HG03565 (cell line): ENCODE measurements at regions not wholly inside any gene's neighbourhood (a gene's known extent, or its start where the extent isn't known, plus 50 kb on each side); places are given as distances from the start of the nearest gene placed in this dataset.
"Not testable (repeated sequence)": the region's sequence is repeated elsewhere in the genome, so short reads cannot be mapped to it uniquely, and the experiment has no call there.

Experiments
- ATAC-seq: cut with Tn5 transposase; IDR thresholded peaks from one replicate; pipeline ENCODE4 v1.9.1; 2021; ENCODE audit warnings: mild to moderate bottlenecking, moderate library complexity; ENCODE audit not compliant: unreplicated experiment

- no peak for ATAC-seq
Observed at GRCh38 chr10:80697926-80698325, 160.2 kb downstream of the SH2D4B start.

- ATAC-seq = peak; percentile 81
Observed at GRCh38 chr10:80699602-80700039, 161.9 kb downstream of the SH2D4B start.

- ATAC-seq = no peak
Observed at GRCh38 chr10:80700252-80700651, 162.6 kb downstream of the SH2D4B start.

- no peak for ATAC-seq
Observed at GRCh38 chr10:80700760-80701444, 163.2 kb downstream of the SH2D4B start.

- ATAC-seq = no peak
Observed at GRCh38 chr10:80701706-80702105, 164.0 kb downstream of the SH2D4B start.

- no peak for ATAC-seq
Observed at GRCh38 chr10:80702143-80702542, 164.4 kb downstream of the SH2D4B start.

- ATAC-seq = no peak
Observed at GRCh38 chr10:80705899-80706298, 168.2 kb downstream of the SH2D4B start.

GRCh38 chr10:80708185-80708584 lies 170.5 kb downstream of the SH2D4B start:
- ATAC-seq = no peak

- no peak for ATAC-seq
Observed at GRCh38 chr10:80708808-80709207, 171.1 kb downstream of the SH2D4B start.

- no peak for ATAC-seq
Observed at GRCh38 chr10:80709866-80710265, 172.2 kb downstream of the SH2D4B start.

- no peak for ATAC-seq
Observed at GRCh38 chr10:80713398-80713928, 175.8 kb downstream of the SH2D4B start.

GRCh38 chr10:80714566-80714965 lies 176.9 kb downstream of the SH2D4B start:
- ATAC-seq = no peak

- no peak for ATAC-seq
Observed at GRCh38 chr10:80718024-80718423, 180.3 kb downstream of the SH2D4B start.

GRCh38 chr10:80719935-80720334 lies 182.2 kb downstream of the SH2D4B start:
- no peak for ATAC-seq

- no peak for ATAC-seq
Observed at GRCh38 chr10:80720549-80720948, 182.8 kb downstream of the SH2D4B start.

GRCh38 chr10:80728354-80728753 lies 190.7 kb downstream of the SH2D4B start:
- not testable (repeated sequence) for ATAC-seq

- no peak for ATAC-seq
Observed at GRCh38 chr10:80729896-80730295, 192.2 kb downstream of the SH2D4B start.

GRCh38 chr10:80730522-80730921 lies 192.8 kb downstream of the SH2D4B start:
- ATAC-seq = no peak

GRCh38 chr10:80734589-80734988 lies 196.9 kb downstream of the SH2D4B start:
- ATAC-seq = no peak

- no peak for ATAC-seq
Observed at GRCh38 chr10:80737209-80737608, 199.5 kb downstream of the SH2D4B start.

GRCh38 chr10:80739328-80739727 lies 201.6 kb downstream of the SH2D4B start:
- ATAC-seq = no peak

GRCh38 chr10:80739963-80740715 lies 202.4 kb downstream of the SH2D4B start:
- no peak for ATAC-seq
